GM12878 (cell line): ENCODE measurements at regions not wholly inside any gene's neighbourhood (a gene's known extent, or its start where the extent isn't known, plus 50 kb on each side); places are given as distances from the start of the nearest gene placed in this dataset.

Experiments
- ATAC-seq: fragments of 200-7000 bp; cut with Tn5 transposase; 3 replicates; pipeline ENCODE4 v1.9.1; 2020; ENCODE audit warnings: mild to moderate bottlenecking, moderate library complexity
- BruUV-seq: library from RNA; stranded (reverse); fragments of 400-500 nt; replicated peaks from 2 replicates; lab custom pipeline; 2021; lab: Mats Ljungman, UMichigan
- CTCF ChIA-PET: fragments of 300-600 bp; sonication (Branson Sonifier 250); formaldehyde crosslinking; extraction: SDS; loops from one replicate; lab custom pipeline; 2021; ENCODE audit warnings: inconsistent platforms; lab: Yijun Ruan, JAX
- POLR2A ChIA-PET: fragments of 350-600 bp; formaldehyde crosslinking; extraction: SDS; loops from one replicate; lab custom pipeline; 2021; ENCODE audit warnings: inconsistent platforms; lab: Charles Lee
- RAD21 ChIA-PET: fragments of 300-600 bp; sonication (Branson Sonifier 250); formaldehyde crosslinking; loops from one replicate; lab custom pipeline; 2023; ENCODE audit warnings: antibody characterized with exemption; ENCODE audit not compliant: unreplicated experiment; lab: Charles Lee
- SMC1A ChIA-PET: fragments of 300-600 bp; sonication (Branson Sonifier 250); formaldehyde crosslinking; loops from one replicate; lab custom pipeline; 2023; ENCODE audit not compliant: unreplicated experiment, uncharacterized antibody; lab: Charles Lee
- DNase-seq: peaks from one replicate; pipeline ENCODE4 v3.0.0-alpha.2; 2011; ENCODE audit warnings: low read depth, low spot score
- FAIRE-seq: peaks from 3 replicates; lab custom pipeline; 2011; peaks lifted over from hg19 to GRCh38; lab: Jason Lieb, UNC
- H2AFZ ChIP-seq: 2 replicates; pipeline ENCODE4 v1.6.0; 2011; ENCODE audit warnings: low read depth, low read length, control low read depth; ENCODE audit not compliant: control insufficient read depth
- H3K27ac ChIP-seq: 2 replicates; pipeline ENCODE4 v1.5.1; 2011; ENCODE audit warnings: control low read depth; ENCODE audit not compliant: control insufficient read depth, insufficient read depth
- H3K27me3 ChIP-seq, 2 experiments: replicated peaks in 1 of 2; 2 replicates each; pipeline versions ENCODE4 v1.6.0 to v1.6.1; 2011; ENCODE audit warnings: low read length in 1 of 2; ENCODE audit not compliant: control insufficient read depth in 2 of 2, insufficient read depth in 2 of 2
- H3K36me3 ChIP-seq, 2 experiments: 2 replicates each; pipeline ENCODE4 v1.5.1; 2011; ENCODE audit warnings: low read length in 1 of 2; ENCODE audit not compliant: control insufficient read depth in 2 of 2, insufficient read depth in 2 of 2
- H3K4me1 ChIP-seq: 2 replicates; pipeline ENCODE4 v1.6.1; 2011; ENCODE audit warnings: mild to moderate bottlenecking, low read length, moderate library complexity, mixed read lengths; ENCODE audit not compliant: control insufficient read depth, insufficient read depth
- H3K4me2 ChIP-seq: 2 replicates; pipeline ENCODE4 v1.6.0; 2011; ENCODE audit warnings: control low read depth; ENCODE audit not compliant: control insufficient read depth, insufficient read depth
- H3K4me3 ChIP-seq: fragments of 200-600 bp; sonication (generic); 2 replicates; pipeline ENCODE4 v1.5.1; 2016
- H3K79me2 ChIP-seq: 2 replicates; pipeline ENCODE4 v1.6.0; 2011; ENCODE audit warnings: low read length; ENCODE audit not compliant: control insufficient read depth, insufficient read depth
- H3K9ac ChIP-seq: 2 replicates; pipeline ENCODE4 v1.8.0; 2011; ENCODE audit warnings: low read length, control low read depth, mixed read lengths; ENCODE audit not compliant: control insufficient read depth, insufficient read depth
- H3K9me3 ChIP-seq: replicated peaks from 3 replicates; pipeline ENCODE4 v1.5.1; 2011; ENCODE audit warnings: mild to moderate bottlenecking, low read length; ENCODE audit not compliant: control insufficient read depth, insufficient read depth
- H4K20me1 ChIP-seq: 2 replicates; pipeline ENCODE4 v1.6.0; 2011; ENCODE audit not compliant: control insufficient read depth, insufficient read depth
- CEBPB ChIP-seq, 2 experiments: fragments of 150-350 bp in 1 of 2; IDR thresholded peaks; 2 replicates each; pipeline ENCODE4 v1.6.1; 2012 to 2014; ENCODE audit warnings: low read depth in 2 of 2, low read length in 2 of 2, borderline replicate concordance in 1 of 2, inconsistent platforms in 1 of 2
- FOS ChIP-seq: IDR thresholded peaks from 3 replicates; pipeline ENCODE4 v1.6.1; 2011; ENCODE audit warnings: borderline replicate concordance; ENCODE audit not compliant: insufficient read length; ENCODE audit errors: extremely low read depth
- FOXK2 ChIP-seq: fragments of 450-650 bp; IDR thresholded peaks from 2 replicates; pipeline ENCODE4 v1.6.1; 2017; ENCODE audit warnings: mild to moderate bottlenecking, moderate library complexity
- GABPA ChIP-seq: IDR thresholded peaks from 2 replicates; pipeline ENCODE4 v1.6.1; 2014; ENCODE audit warnings: antibody characterized with exemption, low read depth, mild to moderate bottlenecking, inconsistent platforms
- HDGF ChIP-seq: fragments of 450-650 bp; IDR thresholded peaks from 2 replicates; pipeline ENCODE4 v1.6.1; 2016; ENCODE audit warnings: antibody characterized with exemption
- IRF4 ChIP-seq: IDR thresholded peaks from 2 replicates; pipeline ENCODE4 v1.6.1; 2011; ENCODE audit warnings: low read depth, low read length
- MEF2A ChIP-seq: IDR thresholded peaks from 2 replicates; pipeline ENCODE4 v1.6.1; 2011; ENCODE audit warnings: low read depth, mild to moderate bottlenecking, low read length, moderate library complexity; ENCODE audit not compliant: insufficient read depth
- MTA2 ChIP-seq: fragments of 450-650 bp; IDR thresholded peaks from 2 replicates; pipeline ENCODE4 v1.6.1; 2016; ENCODE audit warnings: low read depth, mild to moderate bottlenecking, moderate library complexity
- NR2F1 ChIP-seq: fragments of 450-650 bp; conservative IDR thresholded peaks from 2 replicates; pipeline ENCODE4 v1.6.1; 2017; ENCODE audit warnings: mild to moderate bottlenecking
- SUPT20H ChIP-seq: IDR thresholded peaks from 2 replicates; pipeline ENCODE4 v1.6.1; 2011; ENCODE audit warnings: low read depth, mild to moderate bottlenecking, low read length, moderate library complexity, borderline replicate concordance; ENCODE audit not compliant: control insufficient read depth
- ZNF24 ChIP-seq: fragments of 450-650 bp; IDR thresholded peaks from 2 replicates; pipeline ENCODE4 v1.6.1; 2017; ENCODE audit warnings: antibody characterized with exemption, mild to moderate bottlenecking
- WGBS: methylation state at CpG from one replicate; pipeline ENCODE4 v1.1.6; 2016; ENCODE audit warnings: low lambda C conversion rate; ENCODE audit not compliant: insufficient replicate concordance, insufficient coverage; ENCODE audit errors: missing lambda C conversion rate; 5-methylcytosine and 5-hydroxymethylcytosine counted together
- in situ Hi-C: fragments of 300-500 bp; cut with MboI; formaldehyde crosslinking; loops from 9 replicates; pipeline ENCODE4 v1.14.3; 2018; ENCODE audit warnings: mixed read lengths
- intact Hi-C: fragments of 100-400 bp; cut with micrococcal nuclease; formaldehyde crosslinking; loops from one replicate; pipeline ENCODE4 v1.14.2; 2022; ENCODE audit not compliant: unreplicated experiment
- TF ChIP-seq, protein P1 (sequence below): fragments of 450-650 bp; IDR thresholded peaks from 2 replicates; pipeline ENCODE4 v1.6.1; 2017; ENCODE audit warnings: mild to moderate bottlenecking, low read depth, inconsistent platforms; ENCODE audit not compliant: poor library complexity, severe bottlenecking
- TF ChIP-seq, protein P2 (sequence below): IDR thresholded peaks from 2 replicates; pipeline ENCODE4 v1.6.1; 2011; ENCODE audit warnings: low read depth, mild to moderate bottlenecking, low read length, moderate library complexity, borderline replicate concordance; ENCODE audit errors: extremely low read depth

DNA sequence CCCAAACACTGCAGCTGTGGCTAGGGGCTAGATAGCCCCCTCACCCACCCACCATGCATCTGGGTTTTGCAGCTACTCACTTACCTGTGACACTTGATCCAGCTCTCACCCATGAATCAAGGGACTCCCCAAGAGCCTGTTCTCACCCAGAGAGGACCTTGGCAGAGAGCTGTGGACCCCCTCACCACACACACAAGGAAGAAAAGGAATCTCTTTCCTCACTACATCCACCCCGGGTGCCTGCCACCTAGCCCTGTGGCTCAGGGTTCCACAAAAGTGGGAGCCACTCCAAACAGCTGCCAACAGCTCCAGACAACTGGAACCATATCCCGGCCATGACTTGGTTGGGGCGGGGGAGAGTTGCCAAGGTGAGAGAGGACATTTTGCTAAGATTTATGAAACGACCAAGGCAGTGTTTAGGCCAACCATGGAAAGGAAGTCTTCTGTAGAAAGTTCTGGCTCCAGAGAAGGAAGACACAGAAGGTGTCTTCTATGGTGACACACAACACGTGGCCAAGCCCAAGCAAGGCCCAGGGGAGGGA lies 522.1 kb upstream of the RAB6C start:
- H3K27me3 ChIP-seq = no peaks in the 10 kb centered on the region
- ChIA-PET SMC1A (no interaction called here), RAD21 (no interaction called here), POLR2A (no interaction called here), CTCF (no interaction called here)
- no peak for ATAC-seq
- in situ Hi-C loops (no loop called here), intact Hi-C loops (no loop called here)
- H3K9ac ChIP-seq = no peak overlapping the region
- H3K4me2 ChIP-seq = no peak overlapping the region
- H3K9me3 ChIP-seq = no peaks in the 10 kb centered on the region
- H3K79me2 ChIP-seq = no peaks in the 10 kb centered on the region
- no peak overlapping the region for H3K4me3 ChIP-seq
- 4% methylated on average over 5 of the region's 5 CpGs for WGBS
- no peaks in the 10 kb centered on the region for H3K36me3 ChIP-seq
- FAIRE-seq = no peak
- H3K27ac ChIP-seq = no peak overlapping the region
- no TSS peak for BruUV-seq
- no peaks in the 10 kb centered on the region for H4K20me1 ChIP-seq
- TF ChIP-seq, protein P1, sequence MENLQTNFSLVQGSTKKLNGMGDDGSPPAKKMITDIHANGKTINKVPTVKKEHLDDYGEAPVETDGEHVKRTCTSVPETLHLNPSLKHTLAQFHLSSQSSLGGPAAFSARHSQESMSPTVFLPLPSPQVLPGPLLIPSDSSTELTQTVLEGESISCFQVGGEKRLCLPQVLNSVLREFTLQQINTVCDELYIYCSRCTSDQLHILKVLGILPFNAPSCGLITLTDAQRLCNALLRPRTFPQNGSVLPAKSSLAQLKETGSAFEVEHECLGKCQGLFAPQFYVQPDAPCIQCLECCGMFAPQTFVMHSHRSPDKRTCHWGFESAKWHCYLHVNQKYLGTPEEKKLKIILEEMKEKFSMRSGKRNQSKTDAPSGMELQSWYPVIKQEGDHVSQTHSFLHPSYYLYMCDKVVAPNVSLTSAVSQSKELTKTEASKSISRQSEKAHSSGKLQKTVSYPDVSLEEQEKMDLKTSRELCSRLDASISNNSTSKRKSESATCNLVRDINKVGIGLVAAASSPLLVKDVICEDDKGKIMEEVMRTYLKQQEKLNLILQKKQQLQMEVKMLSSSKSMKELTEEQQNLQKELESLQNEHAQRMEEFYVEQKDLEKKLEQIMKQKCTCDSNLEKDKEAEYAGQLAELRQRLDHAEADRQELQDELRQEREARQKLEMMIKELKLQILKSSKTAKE = no peak
- no peak for TF ChIP-seq CEBPB (IDR thresholded peaks at IDR 0.05; ENCODE audit: borderline replicate concordance in 1 of 2, low read depth in 2 of 2, low read length in 2 of 2)
- DNase-seq = no peak
- H2AFZ ChIP-seq = no peak overlapping the region
- H3K4me1 ChIP-seq = no peaks in the 10 kb centered on the region

DNA sequence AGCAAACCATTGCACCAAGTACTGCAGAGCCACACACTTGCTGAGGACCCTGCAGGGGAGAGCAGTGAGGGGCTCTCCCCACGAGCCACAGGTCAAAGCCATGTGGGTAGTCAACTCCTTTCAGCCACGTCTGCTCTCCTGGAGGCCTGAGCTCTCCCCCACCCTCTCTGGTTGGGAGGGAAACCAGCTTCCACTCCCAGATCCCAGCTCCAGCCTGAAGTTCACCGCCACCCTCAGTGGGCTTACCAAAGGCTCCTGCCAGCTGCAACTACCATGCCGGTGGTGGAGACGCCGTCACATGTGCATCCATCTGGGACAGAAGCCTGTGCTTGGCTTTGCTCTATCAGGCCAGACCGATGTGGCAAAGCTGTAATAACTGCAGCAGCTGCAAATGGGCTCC lies 521.5 kb upstream of the RAB6C start:
- ChIA-PET SMC1A (no interaction called here), POLR2A (no interaction called here), RAD21 (no interaction called here), CTCF (no interaction called here)
- no peak overlapping the region for H3K27ac ChIP-seq
- intact Hi-C loops (no loop called here), in situ Hi-C loops (no loop called here)
- no peaks in the 10 kb centered on the region for H3K79me2 ChIP-seq
- no peaks in the 10 kb centered on the region for H3K9me3 ChIP-seq
- H3K4me1 ChIP-seq = no peaks in the 10 kb centered on the region
- H3K4me3 ChIP-seq = no peak overlapping the region
- no peak for ATAC-seq
- H3K36me3 ChIP-seq = no peaks in the 10 kb centered on the region
- BruUV-seq = no TSS peak
- no peaks in the 10 kb centered on the region for H4K20me1 ChIP-seq
- no peaks in the 10 kb centered on the region for H3K27me3 ChIP-seq
- no peak for FAIRE-seq
- H3K4me2 ChIP-seq = no peak overlapping the region
- H2AFZ ChIP-seq = no peak overlapping the region
- 30% methylated on average over 7 of the region's 7 CpGs for WGBS
- no peak overlapping the region for H3K9ac ChIP-seq
- DNase-seq = no peak
- TF ChIP-seq FOS (no peak), FOXK2 (no peak), MEF2A (no peak), MTA2 (no peak), IRF4 (no peak), SUPT20H (no peak), NR2F1 (no peak), ZNF24 (no peak), HDGF (no peak), GABPA (no peak)
- TF ChIP-seq, protein P2, sequence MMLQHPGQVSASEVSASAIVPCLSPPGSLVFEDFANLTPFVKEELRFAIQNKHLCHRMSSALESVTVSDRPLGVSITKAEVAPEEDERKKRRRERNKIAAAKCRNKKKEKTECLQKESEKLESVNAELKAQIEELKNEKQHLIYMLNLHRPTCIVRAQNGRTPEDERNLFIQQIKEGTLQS = no peak
